OCI-LY1 (cell line): ENCODE measurements at regions not wholly inside any gene's neighbourhood (a gene's known extent, or its start where the extent isn't known, plus 50 kb on each side); places are given as distances from the start of the nearest gene placed in this dataset.

ENCODE experiments used
- H2AFZ ChIP-seq: fragments of 200-600 bp; sonication (generic), shearing (Covaris generic); 2 replicates; pipeline ENCODE4 v1.6.0; 2014; ENCODE audit warnings: antibody characterized with exemption, mild to moderate bottlenecking, low read length
- H3F3A ChIP-seq: fragments of 200-600 bp; sonication (generic), shearing (Covaris generic); 2 replicates; pipeline ENCODE4 v1.6.0; 2014; ENCODE audit warnings: mild to moderate bottlenecking, antibody characterized with exemption, low read length, moderate library complexity; ENCODE audit not compliant: insufficient read depth
- H3K27ac ChIP-seq: fragments of 200-600 bp; sonication (generic); 2 replicates; pipeline ENCODE4 v1.5.1; 2014; ENCODE audit warnings: low read length, mixed run types, mild to moderate bottlenecking, low read depth; ENCODE audit not compliant: poor library complexity, severe bottlenecking
- H3K27me3 ChIP-seq: fragments of 200-600 bp; sonication (generic); 2 replicates; pipeline ENCODE4 v1.6.0; 2014; ENCODE audit warnings: antibody characterized with exemption, mild to moderate bottlenecking, low read length, moderate library complexity; ENCODE audit not compliant: insufficient read depth
- H3K36me3 ChIP-seq: fragments of 200-600 bp; sonication (generic); 2 replicates; pipeline ENCODE4 v1.6.1; 2014; ENCODE audit warnings: mild to moderate bottlenecking, antibody characterized with exemption, low read length, moderate library complexity, mixed read lengths; ENCODE audit not compliant: insufficient read depth
- H3K4me1 ChIP-seq: fragments of 200-600 bp; sonication (generic); 2 replicates; pipeline ENCODE4 v1.5.1; 2014; ENCODE audit warnings: mild to moderate bottlenecking, low read length, moderate library complexity; ENCODE audit not compliant: insufficient read depth, severe bottlenecking
- H3K4me2 ChIP-seq: fragments of 200-600 bp; sonication (generic), shearing (Covaris generic); 2 replicates; pipeline ENCODE4 v1.6.1; 2014; ENCODE audit warnings: low read length
- H3K4me3 ChIP-seq: fragments of 200-600 bp; sonication (generic); 2 replicates; pipeline ENCODE4 v1.5.1; 2014; ENCODE audit warnings: low read length, low read depth, mild to moderate bottlenecking, mixed read lengths; ENCODE audit not compliant: poor library complexity, severe bottlenecking
- H3K79me2 ChIP-seq: fragments of 200-600 bp; shearing (Covaris generic); 2 replicates; pipeline ENCODE4 v1.6.1; 2016; ENCODE audit warnings: mixed run types, low read length, mixed read lengths; ENCODE audit not compliant: insufficient read depth
- H3K9ac ChIP-seq: fragments of 200-600 bp; sonication (generic), shearing (Covaris generic); 2 replicates; pipeline ENCODE4 v1.6.1; 2014; ENCODE audit warnings: mild to moderate bottlenecking, low read length, mixed read lengths
- H3K9me2 ChIP-seq: fragments of 200-600 bp; sonication (generic), shearing (Covaris generic); 2 replicates; pipeline ENCODE4 v1.6.1; 2014; ENCODE audit warnings: low read depth, mild to moderate bottlenecking, low read length, mixed read lengths
- H3K9me3 ChIP-seq: fragments of 200-600 bp; shearing (Covaris generic); 2 replicates; pipeline ENCODE4 v1.6.1; 2014; ENCODE audit warnings: low read length, mixed read lengths
- H4K20me1 ChIP-seq: fragments of 200-600 bp; sonication (generic), shearing (Covaris generic); 2 replicates; pipeline ENCODE4 v1.6.0; 2016; ENCODE audit warnings: mild to moderate bottlenecking, low read length; ENCODE audit not compliant: insufficient read depth
- EZH2 ChIP-seq: fragments of 200-600 bp; sonication (generic), shearing (Covaris generic); IDR thresholded peaks from 2 replicates; pipeline ENCODE4 v1.8.0; 2017; ENCODE audit warnings: borderline replicate concordance, mixed run types, mild to moderate bottlenecking, antibody characterized with exemption, low read length, moderate library complexity, mixed read lengths
- TF ChIP-seq, protein P1 (sequence below): fragments of 200-600 bp; sonication (generic), shearing (Covaris generic); IDR thresholded peaks from 2 replicates; pipeline ENCODE4 v1.5.1; 2017; ENCODE audit warnings: mild to moderate bottlenecking, antibody characterized with exemption, low read length, moderate library complexity, mixed read lengths

DNA sequence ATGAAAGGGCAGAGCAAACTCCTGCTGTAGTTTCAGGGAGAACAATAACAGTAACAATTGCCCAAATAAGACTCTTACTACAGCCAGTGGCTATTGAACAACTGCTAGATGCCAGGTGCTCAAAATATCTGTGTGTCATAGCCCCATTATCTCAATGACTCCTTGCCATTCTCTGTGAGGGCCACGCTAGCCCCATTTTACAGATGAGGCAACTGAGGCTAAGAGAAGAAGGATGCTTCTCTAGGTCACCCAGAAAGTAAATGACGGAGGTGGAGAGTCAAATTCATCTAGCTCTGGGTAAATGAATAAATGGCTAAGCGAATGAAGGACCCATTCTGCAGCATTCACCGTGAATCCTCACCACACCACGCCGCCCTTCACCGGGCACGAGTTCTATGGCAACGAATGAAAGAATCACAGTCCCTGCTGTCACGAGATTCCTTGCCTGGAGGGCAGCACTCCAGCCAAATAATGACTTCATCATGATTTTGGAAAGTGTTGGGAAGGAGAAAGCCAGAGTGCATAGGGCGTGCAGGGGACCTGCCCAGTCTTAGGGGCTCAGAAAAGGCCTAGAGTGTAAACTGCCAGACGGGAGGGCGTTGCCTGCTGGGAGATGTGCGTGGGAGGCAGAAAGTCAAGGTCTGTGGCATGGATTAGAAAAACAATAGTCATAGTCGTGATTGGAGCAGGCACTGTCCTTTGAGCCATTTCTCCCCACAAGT, 147.2 kb downstream of the C9orf50 start:
- Histone ChIP-seq H3F3A (no peaks in the 10 kb centered on the region), H3K4me1 (no peaks in the 10 kb centered on the region), H2AFZ (no peak overlapping the region), H3K9me3 (peaks cover 8% of the 10 kb centered on the region), H3K27ac (no peak overlapping the region), H3K4me2 (no peak overlapping the region), H3K27me3 (peaks cover 17% of the 10 kb centered on the region), H3K79me2 (no peaks in the 10 kb centered on the region), H3K9ac (no peak overlapping the region), H4K20me1 (no peaks in the 10 kb centered on the region), H3K36me3 (peaks cover 8% of the 10 kb centered on the region; the same call in 1 of the 2 replicates), H3K4me3 (no peak overlapping the region), H3K9me2 (no peaks in the 10 kb centered on the region)
- TF ChIP-seq, protein P1, sequence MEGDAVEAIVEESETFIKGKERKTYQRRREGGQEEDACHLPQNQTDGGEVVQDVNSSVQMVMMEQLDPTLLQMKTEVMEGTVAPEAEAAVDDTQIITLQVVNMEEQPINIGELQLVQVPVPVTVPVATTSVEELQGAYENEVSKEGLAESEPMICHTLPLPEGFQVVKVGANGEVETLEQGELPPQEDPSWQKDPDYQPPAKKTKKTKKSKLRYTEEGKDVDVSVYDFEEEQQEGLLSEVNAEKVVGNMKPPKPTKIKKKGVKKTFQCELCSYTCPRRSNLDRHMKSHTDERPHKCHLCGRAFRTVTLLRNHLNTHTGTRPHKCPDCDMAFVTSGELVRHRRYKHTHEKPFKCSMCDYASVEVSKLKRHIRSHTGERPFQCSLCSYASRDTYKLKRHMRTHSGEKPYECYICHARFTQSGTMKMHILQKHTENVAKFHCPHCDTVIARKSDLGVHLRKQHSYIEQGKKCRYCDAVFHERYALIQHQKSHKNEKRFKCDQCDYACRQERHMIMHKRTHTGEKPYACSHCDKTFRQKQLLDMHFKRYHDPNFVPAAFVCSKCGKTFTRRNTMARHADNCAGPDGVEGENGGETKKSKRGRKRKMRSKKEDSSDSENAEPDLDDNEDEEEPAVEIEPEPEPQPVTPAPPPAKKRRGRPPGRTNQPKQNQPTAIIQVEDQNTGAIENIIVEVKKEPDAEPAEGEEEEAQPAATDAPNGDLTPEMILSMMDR = no peak
- TF ChIP-seq EZH2 = no peak

DNA sequence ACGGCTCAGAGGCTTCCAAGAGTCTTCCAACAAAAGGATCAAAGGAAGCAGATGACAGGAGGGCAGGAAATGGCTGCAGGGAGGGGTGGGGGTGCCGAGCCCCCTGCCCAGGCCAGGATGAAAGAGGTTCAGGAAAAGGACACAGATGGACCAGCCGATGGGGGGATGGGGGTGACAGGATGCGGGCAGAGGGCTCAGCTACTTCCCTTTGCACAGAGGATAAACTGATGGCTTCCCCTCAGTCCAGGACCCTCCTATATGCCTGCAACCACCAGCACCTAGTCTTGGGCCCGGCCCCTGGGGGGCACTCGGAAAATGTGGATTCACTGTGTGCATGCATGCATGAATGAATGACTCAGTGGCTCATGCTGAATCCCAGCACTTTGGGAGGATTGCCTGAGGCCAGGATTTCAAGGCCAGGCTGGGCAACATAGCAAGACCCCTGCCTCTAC, 148.2 kb downstream of the C9orf50 start:
- Histone ChIP-seq H3K9me3 (peaks cover 8% of the 10 kb centered on the region), H2AFZ (no peak overlapping the region), H3K79me2 (no peaks in the 10 kb centered on the region), H3K9me2 (no peaks in the 10 kb centered on the region), H4K20me1 (no peaks in the 10 kb centered on the region), H3F3A (no peaks in the 10 kb centered on the region), H3K27ac (no peak overlapping the region), H3K9ac (no peak overlapping the region), H3K4me1 (no peaks in the 10 kb centered on the region), H3K4me2 (no peak overlapping the region), H3K4me3 (no peak overlapping the region), H3K27me3 (peaks cover 17% of the 10 kb centered on the region), H3K36me3 (peaks cover 8% of the 10 kb centered on the region; the same call in 1 of the 2 replicates)
- TF ChIP-seq EZH2 = no peak
- TF ChIP-seq, protein P1 = no peak

DNA sequence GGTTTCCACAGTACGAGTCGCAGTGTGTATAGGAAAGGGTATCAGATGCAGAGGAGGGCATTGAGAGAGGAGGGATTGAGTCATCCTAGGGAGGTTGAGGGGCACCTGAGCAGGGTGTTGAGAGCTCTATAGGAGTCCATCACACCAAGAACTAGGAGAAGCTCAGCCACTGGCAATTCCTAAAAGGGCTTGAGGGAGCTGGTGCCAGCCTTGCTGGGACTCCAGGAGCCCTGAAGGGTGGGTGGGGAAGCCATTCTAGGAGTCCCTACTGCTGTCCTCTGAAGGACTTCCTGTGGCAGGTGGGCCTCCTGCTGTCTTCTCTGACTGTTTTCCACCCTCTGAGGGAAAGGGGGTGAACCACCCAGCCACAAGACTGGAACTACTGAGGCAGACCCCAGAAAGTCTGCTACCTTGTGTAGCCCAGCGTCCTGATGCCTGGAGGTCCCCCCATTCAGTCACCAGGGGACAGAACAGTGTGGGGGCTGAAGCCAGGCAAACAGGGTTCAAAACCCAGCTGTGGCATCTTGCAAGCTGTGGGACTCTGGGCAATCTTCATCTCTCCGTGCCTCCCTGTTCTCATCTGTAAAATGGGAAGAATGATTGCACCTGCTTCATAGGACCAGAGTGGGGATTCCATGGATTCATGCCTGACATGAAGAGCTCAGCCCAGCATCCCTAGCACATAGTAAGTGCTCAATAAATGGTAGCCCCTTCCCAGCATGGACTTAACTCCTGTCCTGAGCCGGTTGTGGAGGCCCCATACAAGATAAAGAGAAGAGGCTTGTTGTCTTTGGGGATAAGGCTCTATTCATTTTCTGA, 149.5 kb downstream of the C9orf50 start:
- H3K9me2 ChIP-seq = no peaks in the 10 kb centered on the region
- H3K79me2 ChIP-seq = no peaks in the 10 kb centered on the region
- H3K9ac ChIP-seq = no peak overlapping the region
- no peaks in the 10 kb centered on the region for H4K20me1 ChIP-seq
- no peak overlapping the region for H3K27ac ChIP-seq
- H3F3A ChIP-seq = no peaks in the 10 kb centered on the region
- peaks cover 8% of the 10 kb centered on the region for H3K9me3 ChIP-seq
- no peak overlapping the region for H3K4me3 ChIP-seq
- H2AFZ ChIP-seq = no peak overlapping the region
- peaks cover 17% of the 10 kb centered on the region for H3K27me3 ChIP-seq
- no peaks in the 10 kb centered on the region for H3K4me1 ChIP-seq
- no peak for TF ChIP-seq EZH2
- TF ChIP-seq, protein P1 = no peak
- peaks cover 8% of the 10 kb centered on the region; the same call in 1 of the 2 replicates for H3K36me3 ChIP-seq
- no peak overlapping the region for H3K4me2 ChIP-seq
